Ecto neural progenitor cell (in vitro differentiated cells): ENCODE measurements at regions not wholly inside any gene's neighbourhood (a gene's known extent, or its start where the extent isn't known, plus 50 kb on each side); places are given as distances from the start of the nearest gene placed in this dataset.
"Not testable (repeated sequence)": the region's sequence is repeated elsewhere in the genome, so short reads cannot be mapped to it uniquely, and the experiment has no call there.

Experiments used
- DNase-seq: peaks from one replicate; pipeline ENCODE4 v3.0.0-alpha.2; 2018; ENCODE audit warnings: low spot score

DNA sequence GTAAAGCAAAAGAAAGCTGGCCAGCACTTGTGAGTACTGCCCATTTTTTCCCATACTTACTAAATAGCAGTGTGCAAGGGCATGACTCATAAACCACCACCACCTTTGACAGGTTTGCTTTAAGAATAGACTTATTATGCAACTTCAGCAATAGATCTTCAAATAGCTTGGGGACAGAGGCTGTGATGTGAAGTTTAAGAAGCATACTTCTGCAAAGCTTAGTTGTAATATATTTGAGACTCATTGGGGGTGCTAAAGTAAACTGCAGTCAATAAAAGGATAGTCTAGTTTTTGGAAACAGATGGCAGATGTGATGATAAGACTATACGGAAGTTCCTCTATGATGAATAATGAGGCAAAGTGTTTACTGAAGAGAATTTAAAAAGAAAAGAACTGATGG is 210.0 kb downstream of the PLA2G4A start:
- DNase-seq, result no peak

GRCh38 chr1:187041104-187041503 is 212.4 kb downstream of the PLA2G4A start:
- DNase-seq, result no peak

- no peak for DNase-seq
Observed at GRCh38 chr1:187042538-187042937, 213.8 kb downstream of the PLA2G4A start.

GRCh38 chr1:187043433-187043832 is 214.7 kb downstream of the PLA2G4A start:
- DNase-seq, result not testable (repeated sequence)

GRCh38 chr1:187044411-187044810 is 215.7 kb downstream of the PLA2G4A start:
- DNase-seq, result no peak

DNA sequence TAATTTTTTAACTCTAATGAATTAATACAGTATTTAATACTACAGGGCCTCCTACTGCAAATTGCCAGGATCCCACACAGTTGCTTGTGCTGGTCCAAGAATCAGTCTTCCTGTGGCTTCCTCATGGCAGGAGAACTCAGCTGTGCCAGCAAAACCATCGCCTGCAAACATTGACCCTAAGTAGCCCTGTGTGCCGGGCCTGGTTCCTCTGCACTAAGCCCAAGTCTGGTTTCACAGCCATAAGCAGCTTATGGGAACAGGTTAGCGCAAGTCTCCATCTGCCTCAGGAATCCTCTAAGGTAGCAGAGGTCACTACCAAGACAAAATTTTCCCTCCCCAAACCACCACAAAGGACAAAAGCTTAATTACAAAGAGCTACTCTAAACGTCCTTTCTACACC is 216.6 kb downstream of the PLA2G4A start:
- no peak for DNase-seq

- DNase-seq, result no peak
Observed at GRCh38 chr1:187046293-187046692, 217.5 kb downstream of the PLA2G4A start.

GRCh38 chr1:187047298-187047697 is 218.5 kb downstream of the PLA2G4A start:
- no peak for DNase-seq

GRCh38 chr1:187051618-187052232 is 223.0 kb downstream of the PLA2G4A start:
- no peak for DNase-seq

- DNase-seq, result no peak
Observed at GRCh38 chr1:187053876-187054275, 225.1 kb downstream of the PLA2G4A start.

GRCh38 chr1:187054862-187055757 is 226.4 kb downstream of the PLA2G4A start:
- DNase-seq, result no peak

DNA sequence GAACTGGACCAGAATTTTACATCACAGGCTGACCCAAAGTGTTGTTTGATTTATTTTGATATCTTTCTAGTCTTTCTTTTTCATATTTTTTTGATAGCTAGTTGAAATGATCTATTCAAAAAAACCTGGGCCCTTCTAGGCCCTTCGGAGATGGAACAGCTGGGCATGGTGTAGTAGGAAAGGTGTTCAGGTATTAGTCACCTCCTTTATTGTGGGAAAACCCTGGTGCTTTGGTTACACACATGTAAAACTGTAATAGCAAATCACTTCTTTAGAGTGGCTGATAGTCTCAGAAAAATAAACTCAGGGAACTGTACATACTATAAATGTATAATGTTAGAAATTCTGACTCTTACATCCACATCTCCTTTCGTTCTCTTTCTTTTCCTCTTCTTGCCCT is 234.5 kb downstream of the PLA2G4A start:
- DNase-seq, result no peak

DNA sequence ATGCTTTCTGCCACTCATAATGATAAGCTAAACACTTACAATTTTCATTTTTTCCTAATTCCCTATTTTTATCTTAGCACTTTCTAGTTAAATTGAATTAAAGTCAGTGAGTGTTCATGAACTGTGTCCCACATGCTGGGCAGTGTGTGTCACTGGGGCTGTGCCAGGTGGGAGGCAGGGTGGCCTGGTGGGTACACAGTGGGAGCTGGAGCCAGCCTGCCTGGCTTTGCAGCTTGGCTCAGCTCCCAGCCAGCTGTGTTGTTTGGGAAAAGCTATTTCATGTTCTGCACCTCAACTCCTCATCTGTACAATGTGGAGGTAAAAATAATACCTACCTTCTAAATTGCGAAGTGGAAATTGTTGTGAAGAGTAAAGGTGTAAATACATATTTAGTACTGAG is 238.4 kb downstream of the PLA2G4A start:
- DNase-seq, result no peak

- no peak for DNase-seq
Observed at GRCh38 chr1:187070076-187070475, 241.3 kb downstream of the PLA2G4A start.

DNA sequence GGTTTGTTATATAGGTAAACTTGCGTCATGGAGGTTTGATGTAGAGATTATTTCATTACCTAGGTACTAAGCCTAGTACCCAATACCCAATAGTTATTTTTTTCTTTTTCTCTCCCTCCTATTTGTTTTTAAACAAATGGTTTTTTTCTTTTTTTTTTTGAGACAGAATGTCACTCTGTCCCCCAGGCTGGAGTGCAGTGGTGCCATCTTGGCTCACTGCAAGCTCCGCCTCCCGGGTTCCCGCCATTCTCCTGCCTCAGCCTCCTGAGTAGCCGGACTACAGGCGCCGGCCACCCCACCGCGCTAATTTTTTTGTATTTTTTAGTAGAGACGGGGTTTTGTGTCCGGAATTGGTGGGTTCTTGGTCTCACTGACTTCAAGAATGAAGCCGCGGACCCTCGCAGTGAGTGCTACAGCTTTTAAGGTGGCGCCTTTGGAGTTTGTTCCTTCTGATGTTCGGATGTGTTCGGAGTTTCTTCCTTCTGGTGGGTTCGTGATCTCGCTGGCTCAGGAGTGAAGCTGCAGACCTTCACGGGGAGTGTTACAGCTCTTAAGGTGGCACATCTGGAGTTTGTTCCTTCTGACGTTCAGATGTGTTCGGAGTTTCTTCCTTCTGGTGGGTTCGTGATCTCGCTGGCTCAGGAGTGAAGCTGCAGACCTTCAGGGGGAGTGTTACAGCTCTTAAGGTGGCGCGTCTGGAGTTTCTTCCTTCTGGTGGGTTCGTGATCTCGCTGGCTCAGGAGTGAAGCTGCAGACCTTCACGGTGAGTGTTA is 243.7 kb downstream of the PLA2G4A start:
- DNase-seq, result not testable (repeated sequence)

DNA sequence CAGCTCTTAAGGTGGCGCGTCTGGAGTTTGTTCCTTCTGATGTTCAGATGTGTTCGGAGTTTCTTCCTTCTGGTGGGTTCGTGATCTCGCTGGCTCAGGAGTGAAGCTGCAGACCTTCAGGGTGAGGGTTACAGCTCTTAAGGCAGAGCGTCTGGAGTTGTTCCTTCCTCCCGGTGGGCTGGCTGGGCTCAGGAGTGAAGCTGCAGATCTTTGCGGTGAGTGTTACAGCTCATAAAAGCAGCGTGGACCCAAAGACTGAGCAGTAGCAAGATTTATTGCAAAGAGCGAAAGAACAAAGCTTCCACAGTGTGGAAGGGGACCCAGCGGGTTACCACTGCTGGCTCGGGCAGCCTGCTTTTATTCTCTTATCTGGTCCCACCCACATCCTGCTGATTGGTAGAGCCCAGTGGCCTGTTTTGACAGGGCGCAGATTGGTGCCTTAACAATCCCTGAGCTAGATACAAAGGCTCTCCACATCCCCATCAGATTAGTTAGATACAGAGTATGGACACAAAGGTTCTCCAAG is 244.3 kb downstream of the PLA2G4A start:
- not testable (repeated sequence) for DNase-seq

DNA sequence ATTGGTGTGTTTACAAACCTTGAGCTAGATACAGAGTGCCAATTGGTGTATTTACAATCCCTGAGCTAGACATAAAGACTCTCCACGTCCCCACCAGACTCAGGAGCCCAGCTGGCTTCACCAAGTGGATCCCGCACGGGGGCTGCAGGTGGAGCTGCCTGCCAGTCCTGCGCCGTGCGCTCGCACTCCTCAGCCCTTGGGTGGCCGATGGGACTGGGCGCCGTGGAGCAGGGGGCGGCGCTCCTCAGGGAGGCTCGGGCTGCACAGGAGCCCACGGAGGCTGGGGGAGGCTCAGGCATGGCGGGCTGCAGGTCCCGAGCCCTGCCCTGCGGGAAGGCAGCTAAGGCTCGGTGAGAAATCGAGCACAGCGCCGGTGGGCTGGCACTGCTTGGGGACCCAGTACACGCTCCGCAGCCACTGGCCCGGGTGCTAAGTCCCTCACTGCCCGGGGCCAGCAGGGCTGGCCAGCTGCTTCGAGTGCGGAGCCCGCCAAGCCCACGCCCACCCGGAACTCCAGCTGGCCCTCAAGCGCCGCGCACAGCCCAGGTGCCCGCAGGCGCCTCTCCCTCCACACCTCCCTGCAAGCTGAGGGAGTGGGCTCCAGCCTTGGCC is 245.0 kb downstream of the PLA2G4A start:
- not testable (repeated sequence) for DNase-seq

- DNase-seq, result no peak
Observed at GRCh38 chr1:187074445-187075048, 245.8 kb downstream of the PLA2G4A start.

- DNase-seq, result no peak
Observed at GRCh38 chr1:187076922-187077321, 248.2 kb downstream of the PLA2G4A start.

DNA sequence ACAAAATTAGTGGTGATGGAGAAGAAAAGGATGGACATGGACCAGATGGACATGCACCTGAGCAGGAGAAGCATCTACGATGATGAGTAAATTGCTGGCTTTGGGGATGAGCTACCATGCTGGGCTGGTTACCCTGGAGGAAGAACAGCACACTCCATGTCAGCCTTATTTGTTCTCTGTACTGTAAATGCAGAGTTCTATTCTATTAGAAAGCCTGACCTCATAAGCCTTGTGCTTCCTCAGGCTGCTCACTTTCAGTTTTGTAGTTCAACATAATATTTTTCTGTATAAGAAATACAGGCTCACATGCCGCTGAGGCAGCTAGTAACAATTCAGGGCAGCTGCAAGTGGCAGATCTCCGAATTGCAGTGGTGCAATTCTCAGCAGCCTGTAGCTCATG is 249.6 kb downstream of the PLA2G4A start:
- no peak for DNase-seq

DNA sequence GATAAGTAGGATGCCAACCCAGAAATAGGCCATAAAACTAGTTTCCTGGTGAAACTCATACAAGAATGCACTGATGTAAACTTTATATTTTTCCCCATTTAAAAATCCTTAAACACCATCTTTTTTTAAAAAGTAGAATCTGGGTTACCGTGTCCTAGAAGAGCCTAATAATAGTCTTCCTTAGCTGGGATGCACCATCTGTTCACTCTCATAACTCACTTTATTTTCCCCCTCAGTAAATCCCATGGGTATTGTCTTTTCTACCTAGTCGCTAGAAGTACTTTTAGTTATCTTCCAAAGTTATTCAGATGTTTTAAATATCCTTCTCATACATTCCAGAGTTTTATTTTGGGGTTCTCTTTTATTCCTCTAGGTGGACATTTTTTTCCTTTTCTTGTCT is 250.2 kb downstream of the PLA2G4A start:
- DNase-seq, result no peak

DNA sequence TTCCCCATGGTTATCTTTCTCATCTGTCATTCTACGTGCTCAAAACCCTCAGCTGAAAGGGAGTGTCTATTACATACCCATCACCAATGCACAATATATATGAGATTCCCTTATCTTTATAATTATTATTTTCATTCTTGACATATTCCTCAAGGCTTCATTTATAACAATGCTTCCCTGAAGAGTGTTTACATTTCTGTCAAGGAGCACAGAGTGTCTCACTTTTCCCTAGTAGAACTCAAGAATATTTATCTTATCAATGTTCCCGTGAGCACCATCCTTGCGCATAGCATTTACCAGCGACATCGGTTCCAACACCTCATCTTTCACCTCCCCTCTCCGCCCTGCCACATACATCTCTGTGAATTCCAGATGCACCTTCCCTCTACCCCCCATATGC is 250.6 kb downstream of the PLA2G4A start:
- no peak for DNase-seq
